Psoas muscle (tissue), 7 donors: ENCODE measurements at regions not wholly inside any gene's neighbourhood (a gene's known extent, or its start where the extent isn't known, plus 50 kb on each side); places are given as distances from the start of the nearest gene placed in this dataset.

Experiments used
- ATAC-seq, 4 donors: fragments of 200-7000 bp; cut with Tn5 transposase; one replicate each; pipeline ENCODE4 v1.9.1; 2020; ENCODE audit warnings: moderate library complexity in 3 of 4, mild to moderate bottlenecking in 2 of 4
- DNase-seq, 2 donors: peaks; one replicate each; pipeline ENCODE4 v3.0.0-alpha.2; 2020
- H3K27ac ChIP-seq: fragments of 200-600 bp; one replicate; pipeline ENCODE4 v1.8.0; 2022
- H3K27me3 ChIP-seq, 3 donors: fragments of 200-600 bp in 1 of 3; one replicate each; pipeline versions ENCODE4 v1.6.1 to v1.8.0; 2013 to 2022; ENCODE audit warnings: low read length in 2 of 3, mild to moderate bottlenecking in 2 of 3, moderate library complexity in 1 of 3; ENCODE audit not compliant: insufficient read depth in 3 of 3
- H3K36me3 ChIP-seq, 2 donors: fragments of 200-600 bp in 1 of 2; one replicate each; pipeline versions ENCODE4 v1.6.1 to v1.8.0; 2013 to 2022; ENCODE audit warnings: low read depth in 1 of 2, mild to moderate bottlenecking in 1 of 2, moderate library complexity in 1 of 2; ENCODE audit not compliant: insufficient read depth in 1 of 2
- H3K4me1 ChIP-seq: fragments of 200-600 bp; one replicate; pipeline ENCODE4 v1.8.0; 2022
- H3K4me3 ChIP-seq: fragments of 200-600 bp; one replicate; pipeline ENCODE4 v1.8.0; 2022; ENCODE audit warnings: mild to moderate bottlenecking
- H3K9me3 ChIP-seq: fragments of 200-600 bp; one replicate; pipeline ENCODE4 v1.8.0; 2022
- CTCF ChIP-seq: fragments of 200-600 bp; IDR thresholded peaks from one replicate; pipeline ENCODE4 v1.8.0; 2022; ENCODE audit warnings: antibody characterized with exemption
- WGBS, 3 donors: extraction: QIAGEN DNeasy Blood & Tissue Kit; methylation state at CpG; one replicate each; pipeline versions ENCODE4 v1.1.6 to v1.1.7; 2013; 5-methylcytosine and 5-hydroxymethylcytosine counted together
- intact Hi-C, 2 donors: fragments of 100-400 bp; cut with DNase I; formaldehyde crosslinking; loops; one replicate each; pipeline versions ENCODE4 v1.11.0 to v1.14.2; 2022
- donor health status: healthy with polysubstance abuse.
- donor health status: DM: no; HTN: no; CAD: no; lungs with moderate emphysema.
- donor health status: Bipolar disorder and iron deficiency.
- donor health status: healthy.
- donor health status: DM: yes; HTN: yes; CAD: no.
- donor health status: DM: no; HTN: no; CAD: no.
- donor health status: DM: yes; HTN: yes; CAD: no.

GRCh38 chr10:76647301-76647700 lies 990.3 kb downstream of the KCNMA1 start:
- Histone ChIP-seq H3K9me3 (no peaks in the 10 kb centered on the region), H3K27ac (no peak overlapping the region), H3K4me3 (no peak overlapping the region), H3K36me3 (no peaks in the 10 kb centered on the region), H3K27me3 (no peaks in the 10 kb centered on the region), H3K4me1 (no peaks in the 10 kb centered on the region)
- intact Hi-C loops = no loop called here
- DNase-seq (no peak), ATAC-seq (no peak)
- no peak for TF ChIP-seq CTCF
- 64 to 68% (median 66%) methylated on average over 2 of the region's 2 CpGs for WGBS, 3 donors

- WGBS, 3 donors = 35 to 47% (median 39%) methylated on average over 3 of the region's 3 CpGs
- DNase-seq (no peak), ATAC-seq (no peak)
- Histone ChIP-seq H3K27ac (no peak overlapping the region), H3K9me3 (no peaks in the 10 kb centered on the region), H3K27me3 (no peaks in the 10 kb centered on the region), H3K36me3 (no peaks in the 10 kb centered on the region), H3K4me1 (no peaks in the 10 kb centered on the region), H3K4me3 (no peak overlapping the region)
- intact Hi-C loops = no loop called here
- TF ChIP-seq CTCF = no peak
Measured at GRCh38 chr10:76645341-76645740, 992.3 kb downstream of the KCNMA1 start.

GRCh38 chr10:76644476-76644875 lies 993.1 kb downstream of the KCNMA1 start:
- Histone ChIP-seq H3K4me3 (no peak overlapping the region), H3K27me3 (no peaks in the 10 kb centered on the region), H3K9me3 (no peaks in the 10 kb centered on the region), H3K4me1 (no peaks in the 10 kb centered on the region), H3K27ac (no peak overlapping the region), H3K36me3 (no peaks in the 10 kb centered on the region)
- DNase-seq (no peak), ATAC-seq (no peak)
- no peak for TF ChIP-seq CTCF
- intact Hi-C loops = no loop called here
- WGBS, 3 donors = 92 to 96% (median 94%) methylated on average over 2 of the region's 2 CpGs

- Histone ChIP-seq H3K4me3 (no peak overlapping the region), H3K9me3 (no peaks in the 10 kb centered on the region), H3K36me3 (no peaks in the 10 kb centered on the region), H3K4me1 (no peaks in the 10 kb centered on the region), H3K27me3 (no peaks in the 10 kb centered on the region), H3K27ac (no peak overlapping the region)
- DNase-seq (peak; percentile 57 to 65), ATAC-seq (no peak)
- WGBS, 3 donors = 34 to 64% (median 40%) methylated on average over 4 of the region's 4 CpGs
- intact Hi-C loops = no loop called here
- TF ChIP-seq CTCF = no peak
Measured at GRCh38 chr10:76643511-76643911, 994.1 kb downstream of the KCNMA1 start.

- TF ChIP-seq CTCF = no peak
Measured at GRCh38 chr10:76642358-76642757, 995.2 kb downstream of the KCNMA1 start.

More at GRCh38 chr10:76642358-76642757, 995.2 kb downstream of the KCNMA1 start:
- intact Hi-C loops = no loop called here
- no peak overlapping the region for H3K27ac ChIP-seq
- no peak for DNase-seq
- H3K9me3 ChIP-seq = no peaks in the 10 kb centered on the region
- no peak overlapping the region for H3K4me3 ChIP-seq
- 59 to 94% (median 64%) methylated on average over 1 of the region's 1 CpG for WGBS, 3 donors
- H3K4me1 ChIP-seq = no peaks in the 10 kb centered on the region
- no peak for ATAC-seq
- H3K36me3 ChIP-seq = no peaks in the 10 kb centered on the region
- H3K27me3 ChIP-seq = no peaks in the 10 kb centered on the region
